Activated CD4-positive, alpha-beta memory T cell treated with anti-CD3 and anti-CD28 coated beads, Interleukin-2, amount 10 ng/mL, durations not matched to agents 7 days and 5 days (primary cell): ENCODE measurements at regions not wholly inside any gene's neighbourhood (a gene's known extent, or its start where the extent isn't known, plus 50 kb on each side); places are given as distances from the start of the nearest gene placed in this dataset.

Source experiments
- CTCF ChIA-PET: fragments of 350-600 bp; sonication (Branson Sonifier 250); formaldehyde crosslinking; loops from one replicate; lab custom pipeline; 2021; ENCODE audit warnings: antibody characterized with exemption, inconsistent platforms; lab: Charles Lee
- POLR2A ChIA-PET: fragments of 350-600 bp; sonication (Branson Sonifier 250); formaldehyde crosslinking; loops from one replicate; lab custom pipeline; 2021; ENCODE audit warnings: antibody characterized with exemption; lab: Charles Lee
- DNase-seq: peaks from one replicate; pipeline ENCODE4 v3.0.0-alpha.2; 2020
- H3K27ac Mint-ChIP-seq: one replicate; pipeline ENCODE4 v1.8.0; 2021; ENCODE audit warnings: mild to moderate bottlenecking, mixed read lengths
- H3K27me3 Mint-ChIP-seq: one replicate; pipeline ENCODE4 v1.8.0; 2021; ENCODE audit warnings: mixed read lengths
- H3K36me3 Mint-ChIP-seq: one replicate; pipeline ENCODE4 v1.8.0; 2021; ENCODE audit warnings: low read depth, mixed read lengths
- H3K4me1 Mint-ChIP-seq: one replicate; pipeline ENCODE4 v1.8.0; 2021; ENCODE audit warnings: mixed read lengths
- H3K4me3 Mint-ChIP-seq: one replicate; pipeline ENCODE4 v1.8.0; 2021; ENCODE audit warnings: mild to moderate bottlenecking, mixed read lengths
- H3K9me3 Mint-ChIP-seq: one replicate; pipeline ENCODE4 v1.8.0; 2021; ENCODE audit warnings: mixed read lengths

- ChIA-PET POLR2A (no interaction called here), CTCF (no interaction called here)
- no peak overlapping the region for H3K27ac Mint-ChIP-seq
- no peaks in the 10 kb centered on the region for H3K4me1 Mint-ChIP-seq
- no peak overlapping the region for H3K4me3 Mint-ChIP-seq
- no peaks in the 10 kb centered on the region for H3K36me3 Mint-ChIP-seq
- DNase-seq = no peak
- peaks cover 8% of the 10 kb centered on the region for H3K27me3 Mint-ChIP-seq
- no peaks in the 10 kb centered on the region for H3K9me3 Mint-ChIP-seq
Observed at GRCh38 chr2:101528501-101528900, 53.6 kb upstream of the RFX8 start.

DNA sequence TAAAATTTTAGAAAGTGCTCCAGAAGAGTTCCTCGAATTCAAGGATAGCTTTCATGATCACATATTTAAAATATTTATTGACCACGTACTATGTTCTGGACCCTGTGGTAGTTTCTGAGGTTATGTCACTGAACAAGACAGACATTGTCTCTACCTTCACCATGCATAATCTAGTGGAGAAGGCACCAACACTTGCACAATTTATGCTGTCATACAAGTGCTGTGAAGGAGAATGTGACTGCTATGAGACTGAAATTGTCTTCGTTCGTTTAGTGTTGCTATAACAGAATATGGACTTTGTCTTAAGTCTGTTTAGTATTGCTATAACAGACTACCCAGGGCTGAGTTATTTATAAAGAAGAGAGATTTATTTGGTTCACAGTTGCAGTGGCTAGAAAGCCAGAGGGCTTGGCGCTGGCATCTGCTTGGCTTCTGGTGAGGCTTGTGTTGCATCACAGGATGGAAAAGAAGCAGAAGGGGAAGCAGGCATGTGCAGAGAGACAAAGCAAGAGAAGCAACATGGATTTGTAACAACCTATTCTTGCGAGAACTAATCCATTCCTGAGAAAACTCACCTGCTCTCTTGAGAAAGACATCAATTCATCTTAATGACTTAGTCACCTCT is 50.0 kb upstream of the RFX8 start:
- Mint-ChIP-seq H3K27me3 (peaks cover 8% of the 10 kb centered on the region), H3K4me1 (peaks cover 6% of the 10 kb centered on the region), H3K4me3 (no peak overlapping the region), H3K27ac (no peak overlapping the region), H3K36me3 (no peaks in the 10 kb centered on the region), H3K9me3 (no peaks in the 10 kb centered on the region)
- ChIA-PET CTCF (no interaction called here), POLR2A (no interaction called here)
- no peak for DNase-seq
